DOHH2 (cell line): ENCODE measurements at regions not wholly inside any gene's neighbourhood (a gene's known extent, or its start where the extent isn't known, plus 50 kb on each side); places are given as distances from the start of the nearest gene placed in this dataset.

Source experiments
- CTCF ChIP-seq: fragments of 200-600 bp; sonication (generic); IDR thresholded peaks from one replicate; pipeline ENCODE4 v1.5.1; 2014; ENCODE audit warnings: antibody characterized with exemption, mild to moderate bottlenecking, low read depth, low read length; ENCODE audit not compliant: poor library complexity, severe bottlenecking
- EZH2phosphoT487 ChIP-seq: fragments of 200-600 bp; sonication (generic); IDR thresholded peaks from 2 replicates; pipeline ENCODE4 v1.6.1; 2017; ENCODE audit warnings: borderline replicate concordance, mild to moderate bottlenecking, antibody characterized with exemption, low read length, moderate library complexity, mixed read lengths

GRCh38 chr3:35565048-35565447, 74.3 kb upstream of the ARPP21 start:
- no peak for TF ChIP-seq CTCF
- TF ChIP-seq EZH2phosphoT487: no peak
